NCI-H748 (cell line): ENCODE measurements at regions not wholly inside any gene's neighbourhood (a gene's known extent, or its start where the extent isn't known, plus 50 kb on each side); places are given as distances from the start of the nearest gene placed in this dataset.
A peak's percentile ranks its signal among the peaks of the same experiment; 100 is the strongest.

Source experiments
- DNase-seq: peaks from one replicate; lab custom pipeline; 2025; ENCODE audit not compliant: unreplicated experiment; lab: John Stamatoyannopoulos, UW

GRCh38 chr12:127909041-127909440 lies 357.9 kb upstream of the TMEM132C start:
- no peak for DNase-seq

- DNase-seq, result no peak
Observed at GRCh38 chr12:127911291-127911690, 355.7 kb upstream of the TMEM132C start.

- no peak for DNase-seq
Observed at GRCh38 chr12:127912035-127912665, 354.8 kb upstream of the TMEM132C start.

GRCh38 chr12:127923501-127923900 lies 343.5 kb upstream of the TMEM132C start:
- no peak for DNase-seq

- DNase-seq, result peak; percentile 81
Observed at GRCh38 chr12:127925971-127926370, 341.0 kb upstream of the TMEM132C start.

GRCh38 chr12:127928178-127928577 lies 338.8 kb upstream of the TMEM132C start:
- no peak for DNase-seq

- DNase-seq, result no peak
Observed at GRCh38 chr12:127928615-127929571, 338.1 kb upstream of the TMEM132C start.

GRCh38 chr12:127930122-127930521 lies 336.8 kb upstream of the TMEM132C start:
- DNase-seq, result no peak

- DNase-seq, result no peak
Observed at GRCh38 chr12:127934409-127934808, 332.6 kb upstream of the TMEM132C start.

- DNase-seq, result no peak
Observed at GRCh38 chr12:127936463-127936862, 330.5 kb upstream of the TMEM132C start.

GRCh38 chr12:127941332-127941731 lies 325.6 kb upstream of the TMEM132C start:
- no peak for DNase-seq

- no peak for DNase-seq
Observed at GRCh38 chr12:127942981-127943380, 324.0 kb upstream of the TMEM132C start.

- DNase-seq, result no peak
Observed at GRCh38 chr12:127943481-127944210, 323.3 kb upstream of the TMEM132C start.

GRCh38 chr12:127944211-127944899 lies 322.6 kb upstream of the TMEM132C start:
- peak; percentile 95 for DNase-seq

- no peak for DNase-seq
Observed at GRCh38 chr12:127957001-127957660, 309.8 kb upstream of the TMEM132C start.

- no peak for DNase-seq
Observed at GRCh38 chr12:127962303-127962702, 304.7 kb upstream of the TMEM132C start.

- no peak for DNase-seq
Observed at GRCh38 chr12:127963933-127964332, 303.0 kb upstream of the TMEM132C start.

GRCh38 chr12:127964717-127965116 lies 302.3 kb upstream of the TMEM132C start:
- DNase-seq, result peak; percentile 73

GRCh38 chr12:127966331-127966730 lies 300.6 kb upstream of the TMEM132C start:
- DNase-seq, result no peak

GRCh38 chr12:127970491-127970890 lies 296.5 kb upstream of the TMEM132C start:
- peak; percentile 43 for DNase-seq
